Stimulated activated CD4-positive, alpha-beta T cell treated with anti-CD3 and anti-CD28 coated beads, Interleukin-4, amount 100 ng/mL, for 48 hours (primary cell): ENCODE measurements at regions not wholly inside any gene's neighbourhood (a gene's known extent, or its start where the extent isn't known, plus 50 kb on each side); places are given as distances from the start of the nearest gene placed in this dataset.

ENCODE experiments used
- DNase-seq, 2 donors: peaks; one replicate each; pipeline ENCODE4 v3.0.0-alpha.2; 2020; ENCODE audit warnings: low read depth in 2 of 2

GRCh38 chr14:84610086-84610485 is 919.9 kb upstream of the FLRT2 start:
- no peak for DNase-seq

- DNase-seq = no peak
These were observed 907.6 kb upstream of the FLRT2 start for GRCh38 chr14:84622357-84622756.

GRCh38 chr14:84643446-84643845 is 886.5 kb upstream of the FLRT2 start:
- DNase-seq = no peak

GRCh38 chr14:84646786-84647500 is 883.0 kb upstream of the FLRT2 start:
- no peak for DNase-seq

- DNase-seq = no peak
These were observed 874.9 kb upstream of the FLRT2 start for GRCh38 chr14:84655014-84655413.

GRCh38 chr14:84657911-84658310 is 872.0 kb upstream of the FLRT2 start:
- DNase-seq = no peak

- no peak for DNase-seq
These were observed 859.1 kb upstream of the FLRT2 start for GRCh38 chr14:84670796-84671195.

- no peak for DNase-seq
These were observed 858.2 kb upstream of the FLRT2 start for GRCh38 chr14:84671776-84672175.

GRCh38 chr14:84674636-84675035 is 855.3 kb upstream of the FLRT2 start:
- no peak for DNase-seq

- no peak for DNase-seq
These were observed 843.4 kb upstream of the FLRT2 start for GRCh38 chr14:84686550-84686949.

GRCh38 chr14:84688297-84689025 is 841.5 kb upstream of the FLRT2 start:
- DNase-seq = no peak

GRCh38 chr14:84694161-84694560 is 835.8 kb upstream of the FLRT2 start:
- DNase-seq = no peak

GRCh38 chr14:84704601-84705000 is 825.3 kb upstream of the FLRT2 start:
- no peak for DNase-seq

GRCh38 chr14:84707830-84708229 is 822.1 kb upstream of the FLRT2 start:
- no peak for DNase-seq

- no peak for DNase-seq
These were observed 821.1 kb upstream of the FLRT2 start for GRCh38 chr14:84708865-84709264.

GRCh38 chr14:84726471-84726870 is 803.5 kb upstream of the FLRT2 start:
- no peak for DNase-seq

GRCh38 chr14:84749191-84749955 is 780.6 kb upstream of the FLRT2 start:
- DNase-seq = no peak

GRCh38 chr14:84750284-84750683 is 779.7 kb upstream of the FLRT2 start:
- no peak for DNase-seq

- DNase-seq = no peak
These were observed 779.0 kb upstream of the FLRT2 start for GRCh38 chr14:84750763-84751554.

- DNase-seq = no peak
These were observed 778.2 kb upstream of the FLRT2 start for GRCh38 chr14:84751745-84752144.

- DNase-seq = no peak
These were observed 769.3 kb upstream of the FLRT2 start for GRCh38 chr14:84760489-84761126.
